GM10248 (cell line): ENCODE measurements at regions not wholly inside any gene's neighbourhood (a gene's known extent, or its start where the extent isn't known, plus 50 kb on each side); places are given as distances from the start of the nearest gene placed in this dataset.

Source experiments
- CTCF ChIA-PET: fragments of 300-600 bp; sonication (Branson Sonifier 250); formaldehyde crosslinking; extraction: SDS; loops from one replicate; lab custom pipeline; 2021; ENCODE audit warnings: antibody characterized with exemption; lab: Yijun Ruan, JAX
- POLR2A ChIA-PET: fragments of 350-650 bp; sonication (Branson Sonifier 250); formaldehyde crosslinking; extraction: SDS; loops from one replicate; lab custom pipeline; 2020; ENCODE audit warnings: antibody characterized with exemption; lab: Yijun Ruan, JAX
- DNase-seq: peaks from one replicate; pipeline ENCODE4 v3.0.0; 2012; ENCODE audit errors: extremely low spot score
- CTCF ChIP-seq: IDR thresholded peaks from 2 replicates; pipeline ENCODE4 v1.5.1; 2012; ENCODE audit warnings: mild to moderate bottlenecking, low read depth; ENCODE audit errors: extremely low read depth, missing control alignments, control extremely low read depth

- no peak for TF ChIP-seq CTCF
- DNase-seq: no peak
- CTCF ChIA-PET: interaction anchor here (1.4 kb wide), 1 partner anchor 12 kb away, joined by 3 read pairs; no protein-coding TSS in a partner anchor
- POLR2A ChIA-PET: no interaction called here
Measured at GRCh38 chr7:138238734-138239659, 162.7 kb downstream of the AKR1D1 start.

DNA sequence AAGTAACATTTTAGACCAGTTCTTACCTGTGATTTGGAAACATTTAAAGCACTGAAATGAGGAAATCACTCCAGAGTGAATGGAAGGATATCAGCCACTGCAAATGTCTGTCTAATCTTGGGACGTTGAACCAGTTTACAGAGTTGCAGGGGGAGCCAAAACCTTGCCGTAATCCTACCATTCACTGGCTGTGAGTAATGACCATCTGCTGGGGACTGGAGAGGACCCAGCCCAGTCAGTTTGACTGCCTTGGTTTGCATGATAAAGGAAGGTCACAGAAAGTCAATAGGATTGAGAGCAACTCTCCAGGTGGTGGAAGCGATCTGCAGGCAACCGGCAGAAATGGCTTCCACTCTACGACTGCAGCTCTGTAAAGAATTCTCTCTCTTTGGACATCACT, 167.2 kb downstream of the AKR1D1 start:
- ChIA-PET POLR2A (no interaction called here), CTCF (no interaction called here)
- DNase-seq: no peak
- no peak for TF ChIP-seq CTCF

DNA sequence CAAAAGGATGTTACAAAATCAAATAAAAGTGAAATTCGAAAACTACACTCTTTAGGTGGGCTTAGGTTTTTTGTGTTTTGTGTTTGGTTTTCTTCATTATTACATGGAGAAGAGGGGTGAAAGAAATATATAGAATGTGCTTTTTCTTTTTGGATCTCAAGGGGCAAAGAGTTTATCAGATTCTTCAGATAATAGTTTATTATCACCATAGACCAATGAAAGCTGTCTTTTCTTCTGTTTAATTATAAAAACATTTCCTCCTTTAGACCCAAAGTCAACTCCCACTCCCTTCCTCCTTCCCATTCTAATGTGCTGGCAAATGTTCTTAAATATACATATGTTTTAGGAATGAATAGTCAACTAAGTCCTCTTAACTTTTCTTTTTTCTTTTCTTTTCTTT, 167.6 kb downstream of the AKR1D1 start:
- POLR2A ChIA-PET: no interaction called here
- no peak for DNase-seq
- CTCF ChIA-PET: no interaction called here
- no peak for TF ChIP-seq CTCF

GRCh38 chr7:138244606-138245005, 168.3 kb downstream of the AKR1D1 start:
- ChIA-PET CTCF (interaction anchor here (1.0 kb wide), 1 partner anchor 17 kb away, joined by 3 read pairs; no protein-coding TSS in a partner anchor), POLR2A (no interaction called here)
- TF ChIP-seq CTCF: no peak
- no peak for DNase-seq

- DNase-seq: no peak
- CTCF ChIA-PET: interaction anchor here (1.0 to 1.5 kb wide), 2 partner anchors 11 to 18 kb away, joined by 3 to 6 read pairs; no protein-coding TSS in a partner anchor
- POLR2A ChIA-PET: no interaction called here
- TF ChIP-seq CTCF: no peak
Measured at GRCh38 chr7:138245216-138245615, 169.0 kb downstream of the AKR1D1 start.

- no peak for DNase-seq
- ChIA-PET CTCF (interaction anchor here (1.0 to 1.5 kb wide), 3 partner anchors 12 to 18 kb away, joined by 3 to 6 read pairs (median 3); no protein-coding TSS in a partner anchor), POLR2A (no interaction called here)
- no peak for TF ChIP-seq CTCF
Measured at GRCh38 chr7:138245682-138246081, 169.4 kb downstream of the AKR1D1 start.
